ENCODE measurements at regions not wholly inside any gene's neighbourhood (a gene's known extent, or its start where the extent isn't known, plus 50 kb on each side); places are given as distances from the start of the nearest gene placed in this dataset.

GRCh38 chr4:81346719-81347118, 125.0 kb downstream of the RASGEF1B start:
- TF ChIP-seq CTCF (IDR thresholded peaks at IDR 0.05; ENCODE audit: insufficient read depth, low read length, poor library complexity, severe bottlenecking) (no peak), EZH2phosphoT487 (conservative IDR thresholded peaks at IDR 0.05; ENCODE audit: low read length) (no peak)
